D721Med (cell line): ENCODE measurements at regions not wholly inside any gene's neighbourhood (a gene's known extent, or its start where the extent isn't known, plus 50 kb on each side); places are given as distances from the start of the nearest gene placed in this dataset.

ENCODE experiments used
- DNase-seq: peaks from one replicate; pipeline ENCODE4 v3.0.0; 2011; ENCODE audit warnings: low spot score; ENCODE audit not compliant: insufficient read length
- FAIRE-seq: peaks from 2 replicates; lab custom pipeline; 2011; peaks lifted over from hg19 to GRCh38; lab: Jason Lieb, UNC
- CTCF ChIP-seq: IDR thresholded peaks from 2 replicates; pipeline ENCODE4 v1.5.1; 2012; ENCODE audit warnings: mild to moderate bottlenecking, control low read depth; ENCODE audit not compliant: insufficient read depth; ENCODE audit errors: missing control alignments

- TF ChIP-seq CTCF: no peak
- FAIRE-seq (no peak), DNase-seq (no peak)
These were observed 142.7 kb upstream of the DPPA4 start for GRCh38 chr3:109480014-109480413.

GRCh38 chr3:109478614-109479013 is 141.3 kb upstream of the DPPA4 start:
- DNase-seq: no peak
- no peak for TF ChIP-seq CTCF
- no peak for FAIRE-seq

DNA sequence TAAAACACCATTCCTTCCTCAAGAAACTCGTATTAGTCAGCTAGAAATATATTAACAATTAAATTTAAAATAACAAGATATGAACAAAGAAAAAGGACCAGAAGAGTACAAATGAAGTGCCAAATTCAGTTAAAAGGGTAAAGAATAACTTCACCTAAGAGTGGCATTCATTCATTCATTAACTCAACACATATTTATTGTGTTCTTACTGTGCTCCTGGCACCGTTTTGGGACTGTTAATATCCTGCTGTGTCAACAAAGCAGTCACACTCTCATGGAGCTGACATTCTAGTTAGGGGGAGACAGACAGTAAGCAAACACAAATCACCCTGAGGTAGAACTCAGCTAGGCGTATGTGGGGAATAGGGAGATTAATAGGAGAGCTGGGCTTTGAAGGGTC is 123.6 kb upstream of the DPPA4 start:
- DNase-seq (no peak), FAIRE-seq (no peak)
- TF ChIP-seq CTCF: no peak

GRCh38 chr3:109445210-109445609 is 107.9 kb upstream of the DPPA4 start:
- FAIRE-seq: no peak

GRCh38 chr3:109442531-109442930 is 105.2 kb upstream of the DPPA4 start:
- no peak for FAIRE-seq
- no peak for TF ChIP-seq CTCF
- DNase-seq: no peak

More at GRCh38 chr3:109445210-109445609, 107.9 kb upstream of the DPPA4 start:
- DNase-seq: no peak
- TF ChIP-seq CTCF: no peak

DNA sequence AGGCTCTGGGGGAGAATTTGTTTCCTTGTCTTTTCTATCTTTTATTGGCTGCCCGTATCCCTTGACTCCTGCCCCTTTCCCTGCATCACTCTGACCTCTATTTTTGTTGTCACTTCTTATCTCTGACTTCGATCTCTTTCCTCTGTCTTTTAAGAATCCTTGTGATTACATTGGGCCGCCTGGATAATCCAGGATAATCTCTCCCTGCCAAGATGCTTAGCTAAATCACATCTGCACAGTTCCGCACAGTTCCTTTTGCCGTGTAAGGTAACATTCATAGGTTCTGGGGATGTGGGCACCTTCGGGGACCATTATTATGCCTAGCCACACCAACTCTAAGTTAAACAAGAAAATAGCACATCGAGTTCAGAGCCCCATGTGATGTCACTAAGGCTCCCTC is 103.0 kb upstream of the DPPA4 start:
- no peak for TF ChIP-seq CTCF
- DNase-seq (no peak), FAIRE-seq (peak; percentile 91)

DNA sequence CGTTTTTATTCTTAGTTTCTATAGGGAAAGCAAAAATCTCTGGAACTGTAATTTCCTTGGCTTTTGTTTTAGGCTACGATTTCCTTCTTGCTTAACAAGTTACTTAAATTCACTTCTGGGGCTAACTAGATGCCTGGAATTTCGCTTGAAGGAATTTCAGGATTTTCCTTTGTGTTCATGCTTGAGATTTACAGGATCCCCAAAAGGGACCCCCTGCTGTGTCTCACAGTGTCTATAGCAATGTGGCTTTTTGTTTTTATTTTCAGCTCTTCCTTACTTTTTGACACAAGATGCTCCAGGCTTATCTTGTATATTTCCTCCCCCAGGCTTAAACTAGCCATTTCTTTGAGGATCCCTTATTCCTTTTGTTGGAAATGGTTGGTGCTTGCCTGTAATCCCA is 95.5 kb upstream of the DPPA4 start:
- no peak for FAIRE-seq
- no peak for TF ChIP-seq CTCF
- DNase-seq: no peak
